Spinal cord (tissue), 9 donors: ENCODE measurements at regions not wholly inside any gene's neighbourhood (a gene's known extent, or its start where the extent isn't known, plus 50 kb on each side); places are given as distances from the start of the nearest gene placed in this dataset.

Experiments
- DNase-seq, 6 donors: peaks; one replicate each; pipeline versions ENCODE4 v3.0.0 to v3.0.0-alpha.2; 2013 to 2015; ENCODE audit warnings: low spot score in 6 of 6, low read depth in 4 of 6
- H3K27ac ChIP-seq: one replicate; pipeline ENCODE4 v1.5.1; 2013; ENCODE audit warnings: low read depth, low read length, control low read depth
- H3K27me3 ChIP-seq: one replicate; pipeline ENCODE4 v1.6.1; 2013; ENCODE audit warnings: low read length; ENCODE audit not compliant: control insufficient read depth, insufficient read depth
- H3K36me3 ChIP-seq: one replicate; pipeline ENCODE4 v1.6.1; 2013; ENCODE audit warnings: low read length; ENCODE audit not compliant: control insufficient read depth, insufficient read depth
- H3K4me1 ChIP-seq: one replicate; pipeline ENCODE4 v1.6.1; 2013; ENCODE audit warnings: low read length; ENCODE audit not compliant: control insufficient read depth, insufficient read depth
- H3K4me3 ChIP-seq: one replicate; pipeline ENCODE4 v1.5.1; 2013; ENCODE audit warnings: low read depth, low read length, control low read depth
- H3K9me3 ChIP-seq: one replicate; pipeline ENCODE4 v1.6.1; 2013; ENCODE audit warnings: low read length; ENCODE audit not compliant: control insufficient read depth, insufficient read depth
- WGBS: methylation state at CpG from one replicate; pipeline ENCODE4 v1.1.5; 2013; ENCODE audit warnings: missing lambda C conversion rate; ENCODE audit not compliant: insufficient coverage; 5-methylcytosine and 5-hydroxymethylcytosine counted together
- donor health status: healthy.

GRCh38 chr5:68932830-68933434 lies 160.9 kb upstream of the SLC30A5 start:
- no peaks in the 10 kb centered on the region for H3K4me1 ChIP-seq
- no peak overlapping the region for H3K4me3 ChIP-seq
- H3K27ac ChIP-seq: no peak overlapping the region
- H3K36me3 ChIP-seq: no peaks in the 10 kb centered on the region
- no peaks in the 10 kb centered on the region for H3K27me3 ChIP-seq
- peak in 2 of 6 donors; percentile 16 to 25 for DNase-seq
- peaks cover 10% of the 10 kb centered on the region for H3K9me3 ChIP-seq
- WGBS: 92% methylated on average over 1 of the region's 3 CpGs

DNA sequence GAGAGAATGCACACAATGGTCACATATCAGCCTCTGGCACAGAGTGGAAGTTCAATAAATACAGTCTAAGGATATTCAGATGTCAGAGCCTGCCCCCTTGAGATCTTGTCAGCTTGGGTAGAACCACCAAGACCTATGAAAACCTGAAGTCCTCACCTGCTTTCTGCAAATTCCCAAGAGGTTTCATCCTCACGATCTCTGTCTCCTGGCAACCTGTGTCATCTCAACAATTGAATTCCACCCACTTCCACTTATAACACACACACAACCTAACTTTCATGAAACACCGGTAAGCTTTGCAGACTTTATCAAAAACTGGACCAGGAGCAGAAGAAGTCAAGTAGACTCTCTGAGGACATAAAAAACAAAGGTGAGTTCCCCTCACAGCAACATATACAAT lies 151.6 kb upstream of the SLC30A5 start:
- WGBS: 95% methylated on average over 2 of the region's 2 CpGs
- no peaks in the 10 kb centered on the region for H3K9me3 ChIP-seq
- H3K36me3 ChIP-seq: no peaks in the 10 kb centered on the region
- DNase-seq: no peak
- no peaks in the 10 kb centered on the region for H3K27me3 ChIP-seq
- no peak overlapping the region for H3K4me3 ChIP-seq
- H3K27ac ChIP-seq: no peak overlapping the region
- no peaks in the 10 kb centered on the region for H3K4me1 ChIP-seq

- Histone ChIP-seq H3K27ac (no peak overlapping the region), H3K4me3 (no peak overlapping the region), H3K36me3 (no peaks in the 10 kb centered on the region), H3K9me3 (no peaks in the 10 kb centered on the region), H3K27me3 (no peaks in the 10 kb centered on the region), H3K4me1 (no peaks in the 10 kb centered on the region)
- WGBS: no CpG with 5 or more reads among the region's 3 CpGs
- no peak for DNase-seq
These were observed 147.1 kb upstream of the SLC30A5 start for GRCh38 chr5:68946728-68947127.

DNA sequence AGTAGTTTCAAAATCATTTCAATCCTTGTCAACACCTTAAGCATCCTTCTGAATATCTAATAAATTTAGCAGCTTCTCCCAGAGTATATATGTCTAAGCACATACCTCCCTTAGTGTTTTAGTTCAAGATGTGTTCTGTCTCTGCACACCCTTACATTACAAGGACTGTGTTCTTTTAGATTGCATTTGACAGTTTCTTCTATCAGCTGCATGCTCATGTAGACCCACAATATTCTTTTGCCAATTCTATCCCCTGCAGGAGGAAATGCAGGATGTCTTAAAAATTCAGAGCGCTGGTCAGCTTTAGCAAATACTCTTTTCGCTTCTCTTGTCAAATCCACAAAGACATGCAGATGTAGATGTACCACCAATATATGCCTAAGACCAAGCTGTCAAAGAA lies 145.8 kb upstream of the SLC30A5 start:
- Histone ChIP-seq H3K27ac (no peak overlapping the region), H3K36me3 (no peaks in the 10 kb centered on the region), H3K4me1 (no peaks in the 10 kb centered on the region), H3K27me3 (no peaks in the 10 kb centered on the region), H3K4me3 (no peak overlapping the region), H3K9me3 (no peaks in the 10 kb centered on the region)
- WGBS: 100% methylated on average over 2 of the region's 2 CpGs
- no peak for DNase-seq

- 81% methylated on average over 3 of the region's 3 CpGs for WGBS
- no peak overlapping the region for H3K4me3 ChIP-seq
- H3K27me3 ChIP-seq: no peaks in the 10 kb centered on the region
- H3K27ac ChIP-seq: no peak overlapping the region
- no peak for DNase-seq
- H3K36me3 ChIP-seq: no peaks in the 10 kb centered on the region
- no peaks in the 10 kb centered on the region for H3K4me1 ChIP-seq
- H3K9me3 ChIP-seq: no peaks in the 10 kb centered on the region
These were observed 144.6 kb upstream of the SLC30A5 start for GRCh38 chr5:68949256-68949655.

DNA sequence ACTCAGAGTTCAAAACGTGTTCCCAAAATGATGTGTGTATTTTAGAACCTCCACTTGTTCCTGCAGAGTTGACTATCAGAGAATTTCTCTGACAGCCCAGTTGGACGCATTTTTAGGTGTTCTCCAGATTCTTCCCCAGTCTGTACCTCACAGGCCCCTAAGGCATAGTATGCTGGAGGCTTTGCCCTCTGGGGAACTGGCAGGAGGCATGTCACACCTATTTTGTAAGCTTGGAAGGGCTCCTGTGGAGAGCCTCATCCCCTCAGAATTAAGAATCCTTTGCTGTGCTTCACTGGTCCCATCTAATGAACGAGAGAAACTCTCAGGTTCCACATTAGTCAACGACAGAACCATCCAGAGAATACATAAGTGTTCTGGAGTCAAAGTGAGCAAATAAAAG lies 144.1 kb upstream of the SLC30A5 start:
- DNase-seq: peak in 1 of 6 donors; percentile 47
- Histone ChIP-seq H3K27me3 (no peaks in the 10 kb centered on the region), H3K4me1 (no peaks in the 10 kb centered on the region), H3K9me3 (no peaks in the 10 kb centered on the region), H3K27ac (no peak overlapping the region), H3K4me3 (no peak overlapping the region), H3K36me3 (no peaks in the 10 kb centered on the region)
- no CpG with 5 or more reads among the region's 4 CpGs for WGBS

DNA sequence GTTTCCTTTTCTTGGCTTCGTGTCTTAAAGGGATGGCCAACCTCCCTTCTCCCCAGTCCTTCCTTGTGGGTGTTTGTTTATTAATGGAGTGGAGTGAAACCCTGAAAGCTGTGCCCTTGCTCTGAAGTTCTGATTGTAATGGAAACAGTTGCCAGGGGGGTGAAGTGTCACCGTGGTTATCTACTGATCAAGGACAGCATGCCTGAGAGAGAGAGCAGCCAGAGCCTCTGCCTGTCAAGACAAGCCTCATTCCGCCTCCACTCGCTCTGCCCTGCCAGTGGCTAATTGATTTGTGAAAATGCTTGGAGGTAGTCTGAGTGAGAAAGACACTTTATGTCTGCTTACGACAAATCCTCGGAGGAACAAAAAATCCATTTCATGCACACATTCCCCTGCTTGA lies 143.7 kb upstream of the SLC30A5 start:
- H3K4me1 ChIP-seq: no peaks in the 10 kb centered on the region
- 42% methylated on average over 2 of the region's 6 CpGs for WGBS
- no peaks in the 10 kb centered on the region for H3K9me3 ChIP-seq
- no peak overlapping the region for H3K4me3 ChIP-seq
- DNase-seq: peak in 1 of 6 donors; percentile 73
- no peaks in the 10 kb centered on the region for H3K27me3 ChIP-seq
- no peaks in the 10 kb centered on the region for H3K36me3 ChIP-seq
- no peak overlapping the region for H3K27ac ChIP-seq

- no CpG with 5 or more reads among the region's 1 CpG for WGBS
- H3K4me1 ChIP-seq: no peaks in the 10 kb centered on the region
- peak overlapping the region; percentile 2 for H3K27ac ChIP-seq
- no peaks in the 10 kb centered on the region for H3K36me3 ChIP-seq
- DNase-seq: peak in 2 of 6 donors; percentile 25 to 34
- H3K9me3 ChIP-seq: no peaks in the 10 kb centered on the region
- H3K27me3 ChIP-seq: no peaks in the 10 kb centered on the region
- no peak overlapping the region for H3K4me3 ChIP-seq
These were observed 142.9 kb upstream of the SLC30A5 start for GRCh38 chr5:68950930-68951329.

DNA sequence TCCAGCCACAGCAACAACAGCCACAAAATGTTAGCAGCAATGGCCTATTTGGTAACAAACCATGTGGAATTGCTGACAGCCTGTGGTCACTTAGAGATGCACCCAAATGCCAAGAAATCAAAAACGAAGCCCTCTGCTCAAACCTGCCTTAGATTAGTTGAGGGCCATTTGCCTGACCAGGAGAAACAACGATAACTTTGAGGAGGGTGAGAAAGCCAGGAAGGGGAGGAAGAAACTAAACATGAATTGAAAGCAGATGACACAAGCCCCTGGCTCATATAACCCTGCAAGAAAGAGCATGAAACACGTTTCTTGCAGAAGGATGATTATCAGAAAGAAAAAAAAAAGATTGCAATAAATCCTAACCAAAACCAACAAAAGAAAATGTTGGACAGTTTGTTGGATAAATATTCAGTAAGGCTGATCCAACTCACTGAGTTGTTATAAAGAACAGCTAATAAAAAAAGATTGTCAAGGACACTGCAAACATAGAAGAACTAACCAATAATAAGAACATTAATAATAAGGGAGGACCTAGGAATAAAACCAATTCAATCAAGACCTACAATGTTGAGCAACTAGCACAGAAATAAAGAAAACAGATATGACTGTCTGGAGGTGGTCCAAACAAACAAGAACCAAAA lies 140.5 kb upstream of the SLC30A5 start:
- Histone ChIP-seq H3K4me3 (no peak overlapping the region), H3K36me3 (no peaks in the 10 kb centered on the region), H3K27me3 (no peaks in the 10 kb centered on the region), H3K27ac (no peak overlapping the region), H3K9me3 (no peaks in the 10 kb centered on the region), H3K4me1 (no peaks in the 10 kb centered on the region)
- WGBS: 80% methylated on average over 2 of the region's 3 CpGs
- no peak for DNase-seq

- H3K4me1 ChIP-seq: no peaks in the 10 kb centered on the region
- no peaks in the 10 kb centered on the region for H3K9me3 ChIP-seq
- peak in 2 of 6 donors; percentile 22 to 86 for DNase-seq
- H3K4me3 ChIP-seq: no peak overlapping the region
- 29% methylated on average over 1 of the region's 9 CpGs for WGBS
- no peaks in the 10 kb centered on the region for H3K36me3 ChIP-seq
- H3K27ac ChIP-seq: no peak overlapping the region
- no peaks in the 10 kb centered on the region for H3K27me3 ChIP-seq
These were observed 139.8 kb upstream of the SLC30A5 start for GRCh38 chr5:68953875-68954617.
